HL-60 (cell line): ENCODE measurements at regions not wholly inside any gene's neighbourhood (a gene's known extent, or its start where the extent isn't known, plus 50 kb on each side); places are given as distances from the start of the nearest gene placed in this dataset.

ENCODE experiments used
- DNase-seq, 2 experiments: peaks; one replicate each; pipeline ENCODE4 v3.0.0-alpha.2; 2010 to 2020; ENCODE audit warnings: low read depth in 1 of 2, low spot score in 1 of 2
- H3K27ac ChIP-seq: fragments of 250-450 bp; sonication (Bioruptor Pico); replicated peaks from 2 replicates; pipeline ENCODE4 v1.5.1; 2020; ENCODE audit warnings: mild to moderate bottlenecking, moderate library complexity
- H3K27me3 ChIP-seq: fragments of 250-450 bp; sonication (Bioruptor Pico); 2 replicates; pipeline ENCODE4 v1.5.1; 2021; ENCODE audit warnings: mild to moderate bottlenecking, moderate library complexity; ENCODE audit not compliant: insufficient read depth, poor library complexity, severe bottlenecking
- H3K4me3 ChIP-seq: replicated peaks from 2 replicates; pipeline ENCODE4 v1.5.1; 2011; ENCODE audit warnings: mild to moderate bottlenecking, control low read depth, low read length; ENCODE audit not compliant: insufficient read depth
- GABPA ChIP-seq: IDR thresholded peaks from 2 replicates; pipeline ENCODE4 v1.6.1; 2012; ENCODE audit warnings: low read depth
- POLR2AphosphoS5 ChIP-seq: IDR thresholded peaks from 2 replicates; pipeline ENCODE4 v1.6.1; 2012; ENCODE audit warnings: low read depth
- SPI1 ChIP-seq: IDR thresholded peaks from 2 replicates; pipeline ENCODE4 v1.6.1; 2012; ENCODE audit warnings: low read depth, mild to moderate bottlenecking, borderline replicate concordance
- TF ChIP-seq, protein P1 (sequence below): IDR thresholded peaks from one replicate; pipeline ENCODE4 v1.5.1; 2011; ENCODE audit warnings: low read length, control low read depth, inconsistent platforms; ENCODE audit not compliant: insufficient read depth
- TF ChIP-seq, protein P2 (sequence below): IDR thresholded peaks from 2 replicates; pipeline ENCODE4 v1.6.1; 2012; ENCODE audit warnings: low read depth; ENCODE audit not compliant: insufficient replicate concordance

DNA sequence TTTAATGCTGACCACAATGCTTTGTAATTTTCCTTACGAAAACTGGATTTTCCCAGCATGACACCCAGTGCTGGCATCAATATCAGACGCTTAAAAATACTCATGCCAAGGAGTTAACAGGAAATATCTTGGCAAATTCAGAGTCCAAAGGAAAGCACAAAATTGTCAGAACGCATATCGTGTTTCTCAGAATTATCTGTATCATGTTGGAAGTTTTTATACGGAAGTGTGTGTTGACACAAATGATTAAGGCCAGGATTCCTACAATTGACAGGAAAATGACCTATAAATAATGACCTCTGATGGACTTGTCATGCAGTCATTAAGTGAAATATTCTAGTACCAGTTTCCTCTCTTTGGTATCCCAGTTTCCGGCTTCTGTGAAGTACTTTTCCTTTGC lies 132.1 kb upstream of the TLL1 start:
- Histone ChIP-seq H3K27me3 (no peaks in the 10 kb centered on the region), H3K27ac (no peak overlapping the region), H3K4me3 (no peak overlapping the region)
- DNase-seq, result no peak
- no peak for TF ChIP-seq SPI1
- no peak for TF ChIP-seq POLR2AphosphoS5
- no peak for TF ChIP-seq GABPA
- TF ChIP-seq, protein P1, sequence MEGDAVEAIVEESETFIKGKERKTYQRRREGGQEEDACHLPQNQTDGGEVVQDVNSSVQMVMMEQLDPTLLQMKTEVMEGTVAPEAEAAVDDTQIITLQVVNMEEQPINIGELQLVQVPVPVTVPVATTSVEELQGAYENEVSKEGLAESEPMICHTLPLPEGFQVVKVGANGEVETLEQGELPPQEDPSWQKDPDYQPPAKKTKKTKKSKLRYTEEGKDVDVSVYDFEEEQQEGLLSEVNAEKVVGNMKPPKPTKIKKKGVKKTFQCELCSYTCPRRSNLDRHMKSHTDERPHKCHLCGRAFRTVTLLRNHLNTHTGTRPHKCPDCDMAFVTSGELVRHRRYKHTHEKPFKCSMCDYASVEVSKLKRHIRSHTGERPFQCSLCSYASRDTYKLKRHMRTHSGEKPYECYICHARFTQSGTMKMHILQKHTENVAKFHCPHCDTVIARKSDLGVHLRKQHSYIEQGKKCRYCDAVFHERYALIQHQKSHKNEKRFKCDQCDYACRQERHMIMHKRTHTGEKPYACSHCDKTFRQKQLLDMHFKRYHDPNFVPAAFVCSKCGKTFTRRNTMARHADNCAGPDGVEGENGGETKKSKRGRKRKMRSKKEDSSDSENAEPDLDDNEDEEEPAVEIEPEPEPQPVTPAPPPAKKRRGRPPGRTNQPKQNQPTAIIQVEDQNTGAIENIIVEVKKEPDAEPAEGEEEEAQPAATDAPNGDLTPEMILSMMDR, result no peak
- TF ChIP-seq, protein P2, sequence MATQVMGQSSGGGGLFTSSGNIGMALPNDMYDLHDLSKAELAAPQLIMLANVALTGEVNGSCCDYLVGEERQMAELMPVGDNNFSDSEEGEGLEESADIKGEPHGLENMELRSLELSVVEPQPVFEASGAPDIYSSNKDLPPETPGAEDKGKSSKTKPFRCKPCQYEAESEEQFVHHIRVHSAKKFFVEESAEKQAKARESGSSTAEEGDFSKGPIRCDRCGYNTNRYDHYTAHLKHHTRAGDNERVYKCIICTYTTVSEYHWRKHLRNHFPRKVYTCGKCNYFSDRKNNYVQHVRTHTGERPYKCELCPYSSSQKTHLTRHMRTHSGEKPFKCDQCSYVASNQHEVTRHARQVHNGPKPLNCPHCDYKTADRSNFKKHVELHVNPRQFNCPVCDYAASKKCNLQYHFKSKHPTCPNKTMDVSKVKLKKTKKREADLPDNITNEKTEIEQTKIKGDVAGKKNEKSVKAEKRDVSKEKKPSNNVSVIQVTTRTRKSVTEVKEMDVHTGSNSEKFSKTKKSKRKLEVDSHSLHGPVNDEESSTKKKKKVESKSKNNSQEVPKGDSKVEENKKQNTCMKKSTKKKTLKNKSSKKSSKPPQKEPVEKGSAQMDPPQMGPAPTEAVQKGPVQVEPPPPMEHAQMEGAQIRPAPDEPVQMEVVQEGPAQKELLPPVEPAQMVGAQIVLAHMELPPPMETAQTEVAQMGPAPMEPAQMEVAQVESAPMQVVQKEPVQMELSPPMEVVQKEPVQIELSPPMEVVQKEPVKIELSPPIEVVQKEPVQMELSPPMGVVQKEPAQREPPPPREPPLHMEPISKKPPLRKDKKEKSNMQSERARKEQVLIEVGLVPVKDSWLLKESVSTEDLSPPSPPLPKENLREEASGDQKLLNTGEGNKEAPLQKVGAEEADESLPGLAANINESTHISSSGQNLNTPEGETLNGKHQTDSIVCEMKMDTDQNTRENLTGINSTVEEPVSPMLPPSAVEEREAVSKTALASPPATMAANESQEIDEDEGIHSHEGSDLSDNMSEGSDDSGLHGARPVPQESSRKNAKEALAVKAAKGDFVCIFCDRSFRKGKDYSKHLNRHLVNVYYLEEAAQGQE, result no peak

DNA sequence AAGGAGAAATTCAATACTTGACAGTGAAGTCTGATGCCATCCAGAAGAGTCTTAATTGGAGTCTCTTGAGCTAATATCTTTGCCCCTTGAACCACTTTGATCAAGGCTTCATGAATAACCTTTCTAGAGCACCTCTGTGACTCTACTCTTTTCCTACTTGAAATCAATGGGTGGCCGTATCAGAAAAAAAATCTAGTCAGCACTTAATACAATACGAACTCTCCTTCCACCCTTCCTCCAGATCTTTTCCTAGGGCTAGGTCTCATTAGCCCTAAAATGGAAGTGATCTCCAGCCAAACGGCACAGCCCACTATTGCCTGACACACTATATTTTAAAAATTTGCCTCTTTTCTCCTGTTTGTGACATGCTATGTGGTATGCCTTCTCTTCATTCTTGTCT lies 129.6 kb upstream of the TLL1 start:
- TF ChIP-seq, protein P2, result no peak
- TF ChIP-seq GABPA (no peak), SPI1 (no peak), POLR2AphosphoS5 (no peak)
- TF ChIP-seq, protein P1, result no peak
- H3K4me3 ChIP-seq, result no peak overlapping the region
- no peak for DNase-seq
- H3K27me3 ChIP-seq, result no peaks in the 10 kb centered on the region
- no peak overlapping the region for H3K27ac ChIP-seq

DNA sequence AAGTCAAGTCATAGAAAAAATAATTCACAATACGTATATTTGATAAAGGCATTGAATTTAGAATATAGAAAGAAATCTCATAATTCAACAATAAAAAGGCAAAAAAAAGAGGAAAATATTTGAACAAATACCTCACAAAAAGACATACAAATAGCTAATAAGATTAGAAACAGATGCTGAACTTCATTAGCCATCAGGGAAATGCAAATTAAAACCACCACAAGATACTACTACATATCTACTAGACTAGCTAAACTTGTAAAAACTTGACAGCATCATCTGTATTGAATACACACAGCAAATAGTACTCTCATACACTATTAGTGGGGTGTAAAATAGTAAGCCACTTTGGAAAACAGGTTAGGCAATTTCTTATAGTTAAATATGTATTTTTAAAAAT lies 128.7 kb upstream of the TLL1 start:
- Histone ChIP-seq H3K27ac (no peak overlapping the region), H3K27me3 (no peaks in the 10 kb centered on the region), H3K4me3 (no peak overlapping the region)
- DNase-seq, result no peak
- TF ChIP-seq, protein P2, result no peak
- TF ChIP-seq SPI1 (no peak), GABPA (no peak), POLR2AphosphoS5 (no peak)
- TF ChIP-seq, protein P1, result no peak
